ENCODE measurements at regions not wholly inside any gene's neighbourhood (a gene's known extent, or its start where the extent isn't known, plus 50 kb on each side); places are given as distances from the start of the nearest gene placed in this dataset.

- TF ChIP-seq POU2F2 (IDR thresholded peaks at IDR 0.05; ENCODE audit: low read depth, low read length) (no peak), TAF1 (IDR thresholded peaks at IDR 0.05; ENCODE audit: low read depth, low read length) (no peak), POLR2AphosphoS5 (IDR thresholded peaks at IDR 0.05; ENCODE audit: low read depth, low read length) (no peak), PAX5 (IDR thresholded peaks at IDR 0.05; ENCODE audit: insufficient read depth, low read length, severe bottlenecking) (no peak), POLR2A (IDR thresholded peaks at IDR 0.05; ENCODE audit: low read depth, low read length) (no peak), SPI1 (IDR thresholded peaks at IDR 0.05; ENCODE audit: low read depth, low read length) (no peak)
- FAIRE-seq (no peak), DNase-seq (ENCODE audit: insufficient read length, low spot score) (no peak)
Observed at GRCh38 chr15:88707771-88708654, 69.2 kb downstream of the ISG20 start.

DNA sequence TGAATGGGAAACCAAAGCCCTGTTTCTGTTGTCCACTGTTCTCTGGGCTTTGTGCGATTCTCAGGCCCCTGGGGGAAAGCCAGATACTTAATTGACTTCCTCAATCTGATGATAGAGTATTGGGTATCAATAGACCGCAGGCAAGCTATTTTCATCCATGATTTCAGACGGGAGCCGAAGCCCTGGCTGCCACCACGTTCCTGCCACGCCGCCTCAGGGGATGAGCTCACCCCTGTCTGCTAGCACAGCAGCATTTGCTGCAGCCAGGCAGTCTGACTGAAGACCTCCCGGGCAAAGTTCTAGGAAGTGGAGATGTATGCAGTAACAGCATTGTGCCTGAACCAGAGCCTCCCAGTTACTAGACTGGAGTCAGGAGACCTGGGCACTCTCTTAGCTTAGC is 69.8 kb downstream of the ISG20 start:
- DNase-seq (ENCODE audit: insufficient read length, low spot score) = no peak
- no peak for FAIRE-seq
- TF ChIP-seq POLR2AphosphoS5 (IDR thresholded peaks at IDR 0.05; ENCODE audit: low read depth, low read length) (no peak), TAF1 (IDR thresholded peaks at IDR 0.05; ENCODE audit: low read depth, low read length) (no peak), SPI1 (IDR thresholded peaks at IDR 0.05; ENCODE audit: low read depth, low read length) (no peak), PAX5 (IDR thresholded peaks at IDR 0.05; ENCODE audit: insufficient read depth, low read length, severe bottlenecking) (no peak), POLR2A (IDR thresholded peaks at IDR 0.05; ENCODE audit: low read depth, low read length) (no peak), POU2F2 (IDR thresholded peaks at IDR 0.05; ENCODE audit: low read depth, low read length) (no peak)

DNA sequence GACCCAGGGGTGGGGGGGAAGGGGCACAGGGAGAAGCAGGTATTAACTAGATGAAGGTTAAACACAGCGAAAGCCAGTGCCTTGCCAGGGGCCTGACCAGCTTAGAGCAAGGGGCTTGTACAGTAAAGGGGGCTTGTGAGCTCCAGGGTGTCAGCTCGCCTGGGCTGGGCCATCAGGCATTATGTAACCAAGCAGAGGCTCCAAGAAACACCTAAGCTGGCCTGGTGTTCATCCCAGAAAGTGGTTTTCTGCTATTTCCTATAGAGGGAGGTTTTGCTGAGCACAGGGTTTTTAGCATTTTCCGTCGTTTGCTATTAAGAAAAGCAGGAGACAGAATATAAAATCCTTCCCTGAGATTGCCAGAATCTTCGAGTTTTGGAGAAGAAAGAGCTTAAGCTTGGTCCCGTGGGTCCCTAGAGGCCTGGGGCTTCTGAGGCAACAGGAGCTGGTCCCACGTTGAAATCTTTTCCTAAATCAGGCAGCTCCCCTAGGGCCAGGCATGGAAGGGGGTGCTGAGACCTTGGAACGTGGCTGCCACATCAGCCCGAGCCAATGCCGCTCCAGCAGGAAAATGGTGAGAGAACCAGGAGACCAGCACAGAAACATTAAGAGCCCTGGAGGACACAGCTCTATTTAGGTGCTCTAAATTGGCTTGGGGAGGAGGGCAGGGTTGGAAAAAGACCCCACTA is 71.4 kb downstream of the ISG20 start:
- FAIRE-seq (no peak), DNase-seq (ENCODE audit: insufficient read length, low spot score) (no peak)
- no peak for TF ChIP-seq POLR2AphosphoS5 (IDR thresholded peaks at IDR 0.05; ENCODE audit: low read depth, low read length)
- no peak for TF ChIP-seq TAF1 (IDR thresholded peaks at IDR 0.05; ENCODE audit: low read depth, low read length)
- no peak for TF ChIP-seq POU2F2 (IDR thresholded peaks at IDR 0.05; ENCODE audit: low read depth, low read length)
- TF ChIP-seq POLR2A (IDR thresholded peaks at IDR 0.05; ENCODE audit: low read depth, low read length) = no peak
- TF ChIP-seq SPI1 (IDR thresholded peaks at IDR 0.05; ENCODE audit: low read depth, low read length) = no peak
- no peak for TF ChIP-seq PAX5 (IDR thresholded peaks at IDR 0.05; ENCODE audit: insufficient read depth, low read length, severe bottlenecking)

DNA sequence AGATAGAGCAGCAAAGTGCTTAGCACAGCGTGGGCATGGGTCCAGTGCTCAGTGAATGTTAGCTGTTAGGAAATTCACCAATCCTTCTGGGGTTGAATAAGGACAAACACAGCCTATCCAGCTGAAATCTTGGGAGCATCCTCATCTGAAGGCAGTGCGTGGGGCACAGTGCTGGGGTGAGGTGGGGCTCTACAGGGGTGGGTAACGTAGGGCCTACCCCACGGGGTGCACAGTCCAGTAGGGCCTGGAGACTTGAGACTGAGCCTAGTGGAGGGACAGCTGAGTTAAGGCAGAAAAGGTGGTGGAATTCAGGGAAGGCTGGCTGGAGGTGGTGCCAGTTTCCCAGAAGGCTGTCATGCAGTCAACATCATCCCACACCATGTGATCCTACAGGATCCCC is 73.0 kb downstream of the ISG20 start:
- no peak for TF ChIP-seq TAF1 (IDR thresholded peaks at IDR 0.05; ENCODE audit: low read depth, low read length)
- TF ChIP-seq POU2F2 (IDR thresholded peaks at IDR 0.05; ENCODE audit: low read depth, low read length) = no peak
- no peak for TF ChIP-seq SPI1 (IDR thresholded peaks at IDR 0.05; ENCODE audit: low read depth, low read length)
- TF ChIP-seq PAX5 (IDR thresholded peaks at IDR 0.05; ENCODE audit: insufficient read depth, low read length, severe bottlenecking) = no peak
- no peak for TF ChIP-seq POLR2AphosphoS5 (IDR thresholded peaks at IDR 0.05; ENCODE audit: low read depth, low read length)
- no peak for TF ChIP-seq POLR2A (IDR thresholded peaks at IDR 0.05; ENCODE audit: low read depth, low read length)

GRCh38 chr15:88714782-88715372 is 76.1 kb downstream of the ISG20 start:
- no peak for TF ChIP-seq POU2F2 (IDR thresholded peaks at IDR 0.05; ENCODE audit: low read depth, low read length)
- TF ChIP-seq PAX5 (IDR thresholded peaks at IDR 0.05; ENCODE audit: insufficient read depth, low read length, severe bottlenecking) = no peak
- no peak for TF ChIP-seq TAF1 (IDR thresholded peaks at IDR 0.05; ENCODE audit: low read depth, low read length)
- TF ChIP-seq POLR2A (IDR thresholded peaks at IDR 0.05; ENCODE audit: low read depth, low read length) = no peak
- no peak for TF ChIP-seq SPI1 (IDR thresholded peaks at IDR 0.05; ENCODE audit: low read depth, low read length)
- TF ChIP-seq POLR2AphosphoS5 (IDR thresholded peaks at IDR 0.05; ENCODE audit: low read depth, low read length) = no peak
- DNase-seq (ENCODE audit: insufficient read length, low spot score) = no peak
- FAIRE-seq = no peak

More for the DNA sequence above, 73.0 kb downstream of the ISG20 start:
- DNase-seq (ENCODE audit: insufficient read length, low spot score) (no peak), FAIRE-seq (no peak)

- FAIRE-seq (no peak), DNase-seq (ENCODE audit: insufficient read length, low spot score) (no peak)
- TF ChIP-seq PAX5 (IDR thresholded peaks at IDR 0.05; ENCODE audit: insufficient read depth, low read length, severe bottlenecking) (no peak), SPI1 (IDR thresholded peaks at IDR 0.05; ENCODE audit: low read depth, low read length) (no peak), POLR2AphosphoS5 (IDR thresholded peaks at IDR 0.05; ENCODE audit: low read depth, low read length) (no peak), POU2F2 (IDR thresholded peaks at IDR 0.05; ENCODE audit: low read depth, low read length) (no peak), TAF1 (IDR thresholded peaks at IDR 0.05; ENCODE audit: low read depth, low read length) (no peak), POLR2A (IDR thresholded peaks at IDR 0.05; ENCODE audit: low read depth, low read length) (no peak)
Observed at GRCh38 chr15:88716543-88717381, 77.9 kb downstream of the ISG20 start.

GRCh38 chr15:88717382-88718031 is 78.7 kb downstream of the ISG20 start:
- DNase-seq (ENCODE audit: insufficient read length, low spot score) (no peak), FAIRE-seq (no peak)
- no peak for TF ChIP-seq PAX5 (IDR thresholded peaks at IDR 0.05; ENCODE audit: insufficient read depth, low read length, severe bottlenecking)
- no peak for TF ChIP-seq POLR2A (IDR thresholded peaks at IDR 0.05; ENCODE audit: low read depth, low read length)
- TF ChIP-seq SPI1 (IDR thresholded peaks at IDR 0.05; ENCODE audit: low read depth, low read length) = no peak
- no peak for TF ChIP-seq TAF1 (IDR thresholded peaks at IDR 0.05; ENCODE audit: low read depth, low read length)
- no peak for TF ChIP-seq POLR2AphosphoS5 (IDR thresholded peaks at IDR 0.05; ENCODE audit: low read depth, low read length)
- no peak for TF ChIP-seq POU2F2 (IDR thresholded peaks at IDR 0.05; ENCODE audit: low read depth, low read length)

DNA sequence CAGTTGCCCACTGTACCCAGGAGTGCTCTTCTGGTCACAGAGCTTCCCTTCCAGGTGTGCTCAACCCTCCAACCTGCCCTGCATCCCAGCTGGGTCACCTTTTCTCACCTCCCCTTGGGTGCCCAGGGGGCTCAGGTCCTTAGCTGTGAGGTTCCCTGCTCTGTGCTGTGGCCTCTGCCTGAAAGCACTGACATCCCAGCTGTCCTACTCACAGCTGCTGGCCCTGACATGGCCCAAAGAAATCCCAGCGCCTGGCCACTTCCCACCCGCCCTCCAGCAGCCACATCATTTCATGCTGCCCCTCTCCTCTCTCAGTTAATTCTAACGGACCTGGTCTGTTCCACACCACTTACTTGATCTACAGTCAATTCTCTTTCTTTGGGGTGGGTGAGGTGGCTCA is 79.9 kb downstream of the ISG20 start:
- no peak for FAIRE-seq
- TF ChIP-seq POLR2A (IDR thresholded peaks at IDR 0.05; ENCODE audit: low read depth, low read length) = no peak
- TF ChIP-seq POLR2AphosphoS5 (IDR thresholded peaks at IDR 0.05; ENCODE audit: low read depth, low read length) = no peak
- no peak for TF ChIP-seq TAF1 (IDR thresholded peaks at IDR 0.05; ENCODE audit: low read depth, low read length)
- TF ChIP-seq POU2F2 (IDR thresholded peaks at IDR 0.05; ENCODE audit: low read depth, low read length) = no peak
- TF ChIP-seq PAX5 (IDR thresholded peaks at IDR 0.05; ENCODE audit: insufficient read depth, low read length, severe bottlenecking) = no peak
- no peak for TF ChIP-seq SPI1 (IDR thresholded peaks at IDR 0.05; ENCODE audit: low read depth, low read length)
- DNase-seq (ENCODE audit: insufficient read length, low spot score) = no peak
